NCI-H128 (cell line): ENCODE measurements at regions not wholly inside any gene's neighbourhood (a gene's known extent, or its start where the extent isn't known, plus 50 kb on each side); places are given as distances from the start of the nearest gene placed in this dataset.

Source experiments
- DNase-seq: peaks from one replicate; lab custom pipeline; 2025; ENCODE audit not compliant: unreplicated experiment; lab: John Stamatoyannopoulos, UW

DNA sequence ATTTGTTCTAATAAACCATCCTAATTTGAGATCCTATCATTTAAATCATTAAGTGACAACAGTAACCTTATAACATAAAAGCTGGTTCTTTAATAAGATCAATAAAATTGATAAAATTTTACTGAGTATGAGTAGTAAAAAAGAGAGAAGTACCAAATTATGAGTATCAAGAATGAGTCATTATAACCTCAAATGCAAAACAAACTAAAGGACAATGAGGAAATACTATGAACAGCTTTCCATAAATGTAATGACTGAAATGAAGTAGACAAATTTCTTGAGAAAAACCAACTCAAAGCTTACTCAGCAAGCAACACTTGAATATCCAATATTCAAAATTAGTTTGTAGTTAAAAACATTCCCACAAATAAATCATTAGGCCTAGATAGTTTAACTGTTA, 433.0 kb downstream of the ZEB2 start:
- no peak for DNase-seq

DNA sequence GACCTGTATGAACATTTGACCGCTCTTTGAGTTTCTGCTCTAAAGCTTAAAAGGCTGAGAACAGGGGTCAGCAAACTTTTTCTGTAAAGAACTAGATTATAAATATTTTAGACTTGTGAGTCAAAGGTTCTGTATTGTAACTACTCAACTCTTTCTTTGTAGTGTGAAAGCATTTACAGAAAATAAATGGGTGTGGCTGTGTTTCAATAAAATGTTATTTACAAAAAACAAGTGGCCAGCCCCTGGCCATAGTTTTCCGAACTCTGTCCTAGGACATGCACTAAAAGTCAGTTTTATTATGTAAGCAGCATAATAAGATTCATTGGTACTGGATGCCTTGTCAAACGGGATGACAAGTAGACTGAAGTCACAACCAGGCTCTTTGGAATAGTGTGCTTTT, 434.9 kb downstream of the ZEB2 start:
- no peak for DNase-seq

DNA sequence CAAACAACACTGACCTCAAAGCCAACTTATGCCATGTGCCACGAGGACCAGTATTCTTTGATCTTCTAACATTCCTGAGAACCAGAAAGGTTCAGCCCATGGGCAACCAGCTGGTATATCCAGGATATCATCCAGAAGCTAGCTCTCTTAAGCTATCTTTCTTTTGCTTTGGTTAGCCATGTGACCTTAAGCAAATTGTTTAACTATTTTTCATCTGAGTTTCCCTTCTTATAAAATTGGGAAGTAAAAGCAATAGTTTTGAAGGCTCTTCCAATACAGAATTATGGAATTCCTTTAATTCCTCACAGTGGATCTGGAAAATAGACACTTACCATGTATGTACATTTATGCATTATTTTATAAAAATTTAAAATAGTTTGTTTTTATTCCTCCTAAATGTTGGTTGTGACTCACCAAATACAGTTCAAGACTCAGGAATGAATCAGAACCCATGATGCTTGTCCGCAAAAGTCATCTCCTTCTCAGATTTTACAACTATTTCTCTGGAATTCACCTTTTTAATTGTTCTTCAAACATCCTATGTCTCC, 435.7 kb downstream of the ZEB2 start:
- no peak for DNase-seq

DNA sequence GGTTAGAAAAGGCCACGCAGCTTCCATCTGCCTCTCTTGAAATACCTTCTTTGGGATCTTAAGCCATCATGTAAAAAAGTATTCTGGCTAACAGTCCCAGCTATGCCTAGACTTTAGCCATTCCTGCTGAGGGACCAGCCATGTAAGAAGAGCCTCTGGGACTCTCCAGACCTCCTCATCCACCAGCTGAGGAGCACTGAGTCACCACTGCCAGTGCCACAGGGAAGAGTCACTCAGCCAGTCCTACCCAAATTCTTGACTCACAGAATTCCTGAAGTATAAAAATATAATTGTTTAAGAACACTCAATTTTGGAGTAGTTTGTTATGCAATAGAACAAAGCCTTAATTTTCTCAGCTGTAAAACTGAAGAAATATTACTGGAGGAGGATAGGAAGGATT, 436.7 kb downstream of the ZEB2 start:
- no peak for DNase-seq

GRCh38 chr2:144082777-144083176, 437.1 kb downstream of the ZEB2 start:
- DNase-seq: no peak

GRCh38 chr2:144082327-144082726, 437.6 kb downstream of the ZEB2 start:
- DNase-seq: no peak

DNA sequence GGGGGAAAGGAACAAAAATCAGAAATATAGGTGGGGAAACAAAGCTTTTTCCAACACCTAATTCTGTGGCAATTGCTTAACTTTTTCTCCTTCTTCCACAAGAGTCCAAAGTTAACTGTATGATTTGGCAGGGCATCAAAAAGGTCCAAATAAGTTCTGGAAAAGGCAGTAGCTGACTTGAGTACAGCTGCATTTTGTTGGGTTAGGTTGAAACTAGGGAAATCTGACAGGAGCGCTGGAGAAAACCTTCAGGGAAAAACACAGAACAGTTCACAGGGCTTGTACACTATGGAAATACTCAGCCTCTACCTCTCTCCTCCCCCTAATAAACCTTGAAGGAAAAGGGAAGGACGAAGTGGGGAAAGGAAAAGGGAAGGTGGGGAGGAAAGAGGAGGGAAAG, 438.6 kb downstream of the ZEB2 start:
- DNase-seq: no peak

- DNase-seq: no peak
These were observed 440.1 kb downstream of the ZEB2 start for GRCh38 chr2:144079803-144080202.

DNA sequence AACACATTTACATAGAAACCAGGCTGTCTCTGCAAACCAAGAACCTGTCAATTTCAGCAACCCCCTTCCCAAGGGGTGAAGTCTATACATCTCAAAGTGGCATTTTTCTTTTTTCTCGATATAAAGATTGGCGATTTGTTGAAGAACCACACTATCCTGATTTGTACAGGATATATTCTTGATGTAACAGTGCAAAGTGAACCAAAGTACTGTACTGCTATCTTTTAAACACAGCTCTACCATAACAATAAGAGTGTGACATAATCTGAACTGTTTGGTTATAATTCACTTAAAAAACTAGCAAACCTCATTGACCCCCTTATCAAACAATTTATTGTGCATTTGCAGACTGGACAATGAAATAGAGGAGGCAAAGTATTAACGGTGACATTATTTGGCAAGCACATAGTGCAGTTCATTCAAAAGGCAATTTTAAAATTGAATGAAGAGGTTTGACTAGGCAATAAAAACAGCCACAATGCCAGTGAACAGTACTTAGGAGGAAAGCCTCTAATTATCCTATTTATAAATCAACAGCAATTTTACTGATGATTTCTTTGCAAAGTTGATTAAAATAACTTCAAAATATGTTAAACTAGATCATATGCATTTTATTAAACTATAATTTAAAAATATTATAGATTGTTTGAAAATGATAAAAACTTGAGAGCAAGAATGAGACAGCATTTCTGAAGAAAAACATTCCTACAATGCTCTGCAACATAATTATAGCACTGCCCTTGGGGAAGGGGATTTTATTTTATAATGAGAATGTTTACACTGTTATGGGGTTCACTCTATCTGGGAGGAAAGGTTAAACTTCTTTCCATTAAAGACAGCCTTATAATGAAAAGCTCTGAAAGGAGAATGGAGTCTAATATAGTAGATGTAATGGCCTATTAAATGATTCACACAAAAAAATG, 440.9 kb downstream of the ZEB2 start:
- no peak for DNase-seq

- no peak for DNase-seq
These were observed 441.8 kb downstream of the ZEB2 start for GRCh38 chr2:144078106-144078505.

- no peak for DNase-seq
These were observed 445.5 kb downstream of the ZEB2 start for GRCh38 chr2:144074450-144074849.

GRCh38 chr2:144071461-144071860, 448.5 kb downstream of the ZEB2 start:
- DNase-seq: no peak

DNA sequence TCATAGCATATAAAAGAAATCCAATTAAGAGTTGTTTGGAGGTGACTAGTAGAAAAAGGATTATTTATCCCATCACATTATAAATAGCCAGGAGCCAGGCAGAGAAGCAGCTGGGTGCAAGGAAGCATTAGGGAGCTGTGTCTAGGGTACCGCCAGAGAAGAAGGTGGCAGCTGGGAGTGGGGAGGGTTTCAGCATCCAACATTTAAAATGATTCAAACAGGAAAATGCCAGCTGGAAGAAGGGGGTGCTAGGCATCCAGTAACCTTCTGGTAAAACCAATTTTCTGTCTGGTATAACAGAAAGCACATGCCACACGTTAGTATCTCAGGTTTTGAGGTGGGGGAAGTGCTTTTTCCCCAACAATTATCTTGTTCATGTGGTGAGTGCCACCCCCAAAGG, 452.4 kb downstream of the ZEB2 start:
- DNase-seq: no peak

- no peak for DNase-seq
These were observed 456.3 kb downstream of the ZEB2 start for GRCh38 chr2:144063602-144064001.

- no peak for DNase-seq
These were observed 465.0 kb downstream of the ZEB2 start for GRCh38 chr2:144054911-144055310.

- DNase-seq: no peak
These were observed 467.8 kb downstream of the ZEB2 start for GRCh38 chr2:144052083-144052482.

GRCh38 chr2:144049137-144049536, 470.8 kb downstream of the ZEB2 start:
- no peak for DNase-seq

DNA sequence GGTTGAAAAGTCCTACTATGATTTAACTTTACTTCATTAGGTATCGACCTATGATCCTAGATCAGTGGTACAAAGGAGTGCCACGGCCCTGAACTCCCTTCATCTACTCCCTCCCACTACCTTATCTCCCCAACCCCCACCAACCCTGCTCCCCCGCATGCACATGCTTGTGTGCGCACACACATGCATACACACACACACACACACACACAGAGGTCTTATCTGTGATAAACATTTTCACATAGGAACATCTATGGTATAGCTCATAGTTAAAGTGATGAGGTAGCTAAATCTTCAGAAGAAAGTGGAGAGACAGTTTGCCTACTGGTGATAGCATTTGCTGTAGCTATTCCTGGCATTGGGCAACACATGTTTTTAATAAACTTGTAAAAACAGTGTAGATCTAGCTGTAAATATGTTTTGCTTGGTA, 471.3 kb downstream of the ZEB2 start:
- DNase-seq: no peak

GRCh38 chr2:144042751-144043150, 477.2 kb downstream of the ZEB2 start:
- DNase-seq: no peak

DNA sequence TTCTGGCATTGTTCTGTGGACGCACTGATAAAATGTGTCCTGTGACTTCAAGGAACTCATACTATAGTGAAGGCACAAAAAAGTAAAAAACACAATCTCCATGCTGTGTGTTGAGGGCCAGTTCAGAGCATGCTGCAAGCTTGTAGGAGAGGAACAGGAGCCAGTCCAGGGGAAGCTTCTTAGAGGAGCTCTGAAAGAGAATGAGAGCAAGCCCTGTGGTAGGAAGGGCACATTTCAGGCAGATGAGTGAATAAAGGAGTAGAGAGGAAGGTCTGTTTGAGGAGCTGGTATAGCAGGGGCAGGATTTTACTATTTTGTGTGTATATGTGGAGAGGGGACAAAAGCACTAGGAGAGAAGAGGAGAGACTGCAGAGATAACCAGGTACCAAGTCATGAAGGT, 478.3 kb downstream of the ZEB2 start:
- DNase-seq: no peak

DNA sequence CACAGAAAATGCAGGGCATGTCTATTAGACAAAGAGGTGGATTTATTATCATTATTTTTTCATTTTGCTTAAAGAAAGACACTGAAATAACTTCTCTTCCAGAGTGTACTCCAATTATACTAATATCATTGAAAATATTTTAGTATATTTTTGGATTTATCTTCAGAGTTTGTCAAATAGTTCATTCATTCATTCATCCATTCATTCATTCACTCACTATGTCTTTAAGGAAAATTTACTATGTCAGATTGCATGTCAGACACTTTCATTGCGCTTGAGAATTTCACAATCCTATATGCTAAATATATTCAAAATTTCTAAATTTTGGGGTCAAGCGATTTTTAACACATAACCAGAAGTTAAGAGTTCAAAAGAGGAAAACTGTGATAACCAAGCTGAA, 479.1 kb downstream of the ZEB2 start:
- DNase-seq: no peak

DNA sequence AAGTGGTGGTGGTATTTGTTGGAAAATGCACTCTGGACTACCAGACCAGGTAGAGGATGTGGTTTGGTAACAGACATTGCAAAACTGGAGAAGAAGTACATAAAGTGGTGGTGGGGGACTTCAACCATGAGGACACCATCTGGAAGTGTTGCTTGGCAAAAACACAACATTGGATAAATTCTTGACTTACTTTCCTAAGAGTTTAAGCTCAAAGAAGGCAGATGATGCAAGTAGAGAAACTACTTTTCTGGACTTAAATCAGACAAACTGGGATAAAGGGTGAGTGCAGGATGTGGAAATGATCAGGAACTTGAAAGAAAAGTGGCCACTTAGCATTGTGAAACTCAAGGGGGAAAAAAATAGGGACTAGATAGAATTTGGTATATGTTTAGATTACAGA, 487.4 kb downstream of the ZEB2 start:
- no peak for DNase-seq

DNA sequence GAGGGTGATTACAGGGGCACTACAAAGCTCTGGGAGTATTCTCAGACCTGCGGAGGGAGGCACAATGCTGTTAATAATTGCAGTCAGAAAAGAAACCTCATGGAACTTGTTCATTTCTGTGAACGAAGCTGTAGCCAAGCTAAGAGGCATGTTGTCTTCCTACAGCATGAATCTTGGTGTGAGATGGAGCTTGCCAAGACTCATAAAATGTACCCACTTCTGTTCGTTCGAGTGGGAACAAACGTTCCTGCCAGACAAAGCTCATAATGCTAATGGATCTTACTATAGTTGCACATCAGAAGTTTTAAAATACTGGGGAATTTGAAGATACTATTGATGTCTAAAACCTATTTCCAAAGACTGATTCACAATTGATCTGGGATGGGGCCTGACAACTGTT, 489.1 kb downstream of the ZEB2 start:
- DNase-seq: no peak
